COLO668 (cell line): ENCODE measurements at regions not wholly inside any gene's neighbourhood (a gene's known extent, or its start where the extent isn't known, plus 50 kb on each side); places are given as distances from the start of the nearest gene placed in this dataset.

Source experiments
- DNase-seq: peaks from one replicate; lab custom pipeline; 2025; ENCODE audit not compliant: unreplicated experiment; lab: John Stamatoyannopoulos, UW

GRCh38 chr4:137587796-137588195 lies 55.5 kb upstream of the PCDH18 start:
- DNase-seq, result no peak

DNA sequence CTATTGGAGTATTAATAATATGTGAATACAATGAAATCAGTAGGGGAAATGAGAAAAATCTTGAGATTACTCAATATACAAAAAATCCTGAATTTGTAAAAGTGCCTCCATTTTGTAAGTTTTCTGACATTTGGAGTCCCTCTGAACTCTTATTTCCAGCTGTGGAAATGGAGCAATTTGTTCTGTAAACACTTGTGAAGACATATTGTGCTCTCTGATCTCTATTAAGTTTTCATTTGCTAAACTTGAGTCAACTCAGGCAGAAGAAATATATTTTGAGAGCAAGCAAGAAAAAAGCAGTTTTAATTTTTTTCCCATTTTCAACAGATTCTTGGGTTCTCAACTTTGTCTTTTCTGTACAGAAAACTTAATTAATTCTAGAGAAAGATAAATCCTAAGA lies 51.4 kb upstream of the PCDH18 start:
- no peak for DNase-seq
